HG02885 (cell line): ENCODE measurements at regions not wholly inside any gene's neighbourhood (a gene's known extent, or its start where the extent isn't known, plus 50 kb on each side); places are given as distances from the start of the nearest gene placed in this dataset.
A peak's percentile ranks its signal among the peaks of the same experiment; 100 is the strongest.

Experiments
- ATAC-seq: cut with Tn5 transposase; IDR thresholded peaks from one replicate; pipeline ENCODE4 v1.9.1; 2021; ENCODE audit warnings: mild to moderate bottlenecking; ENCODE audit not compliant: unreplicated experiment, poor library complexity

- no peak for ATAC-seq
Measured at GRCh38 chr17:51430591-51430990, 170.2 kb downstream of the UTP18 start.

GRCh38 chr17:51434434-51435170 is 174.3 kb downstream of the UTP18 start:
- ATAC-seq: no peak

- ATAC-seq: no peak
Measured at GRCh38 chr17:51435171-51435552, 174.8 kb downstream of the UTP18 start.

GRCh38 chr17:51435641-51436091 is 175.3 kb downstream of the UTP18 start:
- ATAC-seq: peak; percentile 65

GRCh38 chr17:51439395-51440229 is 179.3 kb downstream of the UTP18 start:
- ATAC-seq: no peak

GRCh38 chr17:51441431-51441830 is 181.1 kb downstream of the UTP18 start:
- no peak for ATAC-seq

- no peak for ATAC-seq
Measured at GRCh38 chr17:51442088-51442865, 181.9 kb downstream of the UTP18 start.

- no peak for ATAC-seq
Measured at GRCh38 chr17:51443646-51444045, 183.3 kb downstream of the UTP18 start.

GRCh38 chr17:51445946-51446345 is 185.6 kb downstream of the UTP18 start:
- ATAC-seq: no peak

GRCh38 chr17:51454456-51454978 is 194.2 kb downstream of the UTP18 start:
- no peak for ATAC-seq

- no peak for ATAC-seq
Measured at GRCh38 chr17:51455211-51455610, 194.9 kb downstream of the UTP18 start.

- ATAC-seq: no peak
Measured at GRCh38 chr17:51455931-51456330, 195.6 kb downstream of the UTP18 start.

- ATAC-seq: no peak
Measured at GRCh38 chr17:51456942-51457341, 196.6 kb downstream of the UTP18 start.

- ATAC-seq: peak; percentile 78
Measured at GRCh38 chr17:51461578-51462004, 201.2 kb downstream of the UTP18 start.

- no peak for ATAC-seq
Measured at GRCh38 chr17:51463353-51463752, 203.0 kb downstream of the UTP18 start.

- ATAC-seq: no peak
Measured at GRCh38 chr17:51467336-51467735, 207.0 kb downstream of the UTP18 start.

- no peak for ATAC-seq
Measured at GRCh38 chr17:51472670-51473205, 212.4 kb downstream of the UTP18 start.

GRCh38 chr17:51474764-51475163 is 214.4 kb downstream of the UTP18 start:
- ATAC-seq: no peak

- no peak for ATAC-seq
Measured at GRCh38 chr17:51475730-51476129, 215.4 kb downstream of the UTP18 start.

GRCh38 chr17:51479303-51479702 is 219.0 kb downstream of the UTP18 start:
- no peak for ATAC-seq
